Pancreas (tissue), 10 donors: ENCODE measurements at regions not wholly inside any gene's neighbourhood (a gene's known extent, or its start where the extent isn't known, plus 50 kb on each side); places are given as distances from the start of the nearest gene placed in this dataset.

ENCODE experiments used
- ATAC-seq, 4 donors: fragments of 200-7000 bp; cut with Tn5 transposase; one replicate each; pipeline versions ENCODE4 v1.8.0 to v1.9.1; 2020; ENCODE audit warnings: mild to moderate bottlenecking in 4 of 4, moderate library complexity in 4 of 4
- DNase-seq, 6 donors: peaks; one replicate each; pipeline ENCODE4 v3.0.0-alpha.2; 2020
- FAIRE-seq: peaks from 2 replicates; lab custom pipeline; 2012; peaks lifted over from hg19 to GRCh38; lab: Jason Lieb, UNC
- H3K27ac ChIP-seq, 4 donors: fragments of 200-600 bp; sonication (generic); 1 replicate in 3 of 4; 2 replicates in 1 of 4; pipeline versions ENCODE4 v1.5.0 to v1.8.0; 2020
- H3K27me3 ChIP-seq, 4 donors: fragments of 200-600 bp; one replicate each; pipeline ENCODE4 v1.8.0; 2021
- H3K36me3 ChIP-seq, 3 donors: fragments of 200-600 bp; sonication (generic) in 1 of 3; one replicate each; pipeline versions ENCODE4 v1.5.0 to v1.8.0; 2020 to 2021
- H3K4me1 ChIP-seq, 3 donors: fragments of 200-600 bp; one replicate each; pipeline ENCODE4 v1.8.0; 2021
- H3K4me3 ChIP-seq, 4 donors: fragments of 200-600 bp; sonication (generic) in 2 of 4; one replicate each; pipeline versions ENCODE4 v1.5.0 to v1.8.0; 2020 to 2021
- H3K9me3 ChIP-seq, 4 donors: fragments of 200-600 bp; one replicate each; pipeline ENCODE4 v1.8.0; 2021
- CTCF ChIP-seq, 4 donors: fragments of 200-600 bp; sonication (generic) in 3 of 4; IDR thresholded peaks; one replicate each; pipeline versions ENCODE4 v1.5.0 to v1.8.0; 2021; ENCODE audit warnings: antibody characterized with exemption in 4 of 4
- WGBS, 2 donors: extraction: QIAGEN DNeasy Blood & Tissue Kit; methylation state at CpG; one replicate each; pipeline ENCODE4 v1.1.7; 2013; 5-methylcytosine and 5-hydroxymethylcytosine counted together
- intact Hi-C, 3 donors: fragments of 100-400 bp; cut with DNase I; formaldehyde crosslinking; loops; one replicate each; pipeline versions ENCODE4 v1.11.1 to v1.14.2; 2022
- donor health status: healthy with polysubstance abuse.
- donor health status: DM: no; HTN: no; CAD: no; lungs with moderate emphysema.
- donor health status: DM: no; HTN: no; CAD: no.
- donor health status: control.
- donor health status: control.
- donor health status: Bipolar disorder and iron deficiency.
- donor health status: DM: yes; HTN: yes; CAD: no.
- donor health status: DM: no; HTN: no; CAD: no.
- donor health status: DM: no; HTN: no; CAD: no.
- donor health status: DM: yes; HTN: yes; CAD: no.

GRCh38 chr18:41879256-41879655, 75.8 kb upstream of the PIK3C3 start:
- no peak for FAIRE-seq
- Histone ChIP-seq H3K27me3 (no peaks in the 10 kb centered on the region), H3K9me3 (no peaks in the 10 kb centered on the region), H3K4me3 (no peak overlapping the region), H3K27ac (no peak overlapping the region), H3K36me3 (no peaks in the 10 kb centered on the region), H3K4me1 (no peaks in the 10 kb centered on the region)
- ATAC-seq, result no peak
- no peak for DNase-seq
- intact Hi-C loops, result no loop called here
- TF ChIP-seq CTCF (IDR thresholded peaks at IDR 0.05), result no peak
- WGBS, 2 donors, result 70 to 75% methylated on average over 3 of the region's 3 CpGs

GRCh38 chr18:41875094-41875780, 79.8 kb upstream of the PIK3C3 start:
- no peak for FAIRE-seq
- no peaks in the 10 kb centered on the region for H3K36me3 ChIP-seq
- no peak overlapping the region for H3K4me3 ChIP-seq
- no peaks in the 10 kb centered on the region for H3K27me3 ChIP-seq
- no peak for TF ChIP-seq CTCF (IDR thresholded peaks at IDR 0.05)
- DNase-seq, result no peak
- no peak for ATAC-seq
- no peaks in the 10 kb centered on the region for H3K4me1 ChIP-seq
- H3K27ac ChIP-seq, result no peak overlapping the region
- 63 to 70% methylated on average over 3 of the region's 3 CpGs for WGBS, 2 donors
- intact Hi-C loops, result no loop called here
- no peaks in the 10 kb centered on the region for H3K9me3 ChIP-seq

GRCh38 chr18:41873730-41874129, 81.3 kb upstream of the PIK3C3 start:
- no peaks in the 10 kb centered on the region for H3K36me3 ChIP-seq
- DNase-seq (no peak), FAIRE-seq (no peak), ATAC-seq (no peak)
- H3K27ac ChIP-seq, result no peak overlapping the region
- no peaks in the 10 kb centered on the region for H3K9me3 ChIP-seq
- no peak overlapping the region for H3K4me3 ChIP-seq
- no peaks in the 10 kb centered on the region for H3K4me1 ChIP-seq
- intact Hi-C loops, result no loop called here
- TF ChIP-seq CTCF (IDR thresholded peaks at IDR 0.05), result no peak
- H3K27me3 ChIP-seq, result no peaks in the 10 kb centered on the region

- DNase-seq (no peak), FAIRE-seq (no peak), ATAC-seq (no peak)
- Histone ChIP-seq H3K27ac (no peak overlapping the region), H3K9me3 (no peaks in the 10 kb centered on the region), H3K4me3 (no peak overlapping the region), H3K36me3 (no peaks in the 10 kb centered on the region), H3K27me3 (no peaks in the 10 kb centered on the region), H3K4me1 (no peaks in the 10 kb centered on the region)
- intact Hi-C loops, result no loop called here
- TF ChIP-seq CTCF (IDR thresholded peaks at IDR 0.05), result no peak
Observed at GRCh38 chr18:41872206-41872605, 82.8 kb upstream of the PIK3C3 start.

GRCh38 chr18:41871229-41872000, 83.6 kb upstream of the PIK3C3 start:
- no peaks in the 10 kb centered on the region for H3K36me3 ChIP-seq
- no peak overlapping the region for H3K27ac ChIP-seq
- DNase-seq (no peak), FAIRE-seq (no peak), ATAC-seq (no peak)
- WGBS, 2 donors, result 52 to 58% methylated on average over 7 of the region's 7 CpGs
- H3K4me3 ChIP-seq, result no peak overlapping the region
- H3K27me3 ChIP-seq, result no peaks in the 10 kb centered on the region
- H3K9me3 ChIP-seq, result no peaks in the 10 kb centered on the region
- TF ChIP-seq CTCF (IDR thresholded peaks at IDR 0.05), result no peak
- H3K4me1 ChIP-seq, result no peaks in the 10 kb centered on the region
- intact Hi-C loops, result no loop called here
